Activated CD4-positive, alpha-beta memory T cell treated with anti-CD3 and anti-CD28 coated beads for 36 hours (primary cell): ENCODE measurements at regions not wholly inside any gene's neighbourhood (a gene's known extent, or its start where the extent isn't known, plus 50 kb on each side); places are given as distances from the start of the nearest gene placed in this dataset.
"Not testable (repeated sequence)": the region's sequence is repeated elsewhere in the genome, so short reads cannot be mapped to it uniquely, and the experiment has no call there.

Experiments used
- CTCF ChIA-PET: fragments of 350-600 bp; sonication (Branson Sonifier 250); formaldehyde crosslinking; loops from one replicate; lab custom pipeline; 2021; ENCODE audit warnings: antibody characterized with exemption, inconsistent platforms; lab: Charles Lee
- POLR2A ChIA-PET: fragments of 350-600 bp; sonication (Branson Sonifier 250); formaldehyde crosslinking; loops from one replicate; lab custom pipeline; 2021; ENCODE audit warnings: antibody characterized with exemption; lab: Charles Lee
- DNase-seq: peaks from one replicate; pipeline ENCODE4 v3.0.0-alpha.2; 2020
- H3K27ac Mint-ChIP-seq: one replicate; pipeline ENCODE4 v1.8.0; 2021; ENCODE audit warnings: mixed read lengths
- H3K27me3 Mint-ChIP-seq: one replicate; pipeline ENCODE4 v1.8.0; 2021; ENCODE audit warnings: mixed read lengths
- H3K36me3 Mint-ChIP-seq: one replicate; pipeline ENCODE4 v1.8.0; 2021; ENCODE audit warnings: mixed read lengths
- H3K4me1 Mint-ChIP-seq: one replicate; pipeline ENCODE4 v1.8.0; 2021; ENCODE audit warnings: low read depth, mixed read lengths
- H3K4me3 Mint-ChIP-seq: one replicate; pipeline ENCODE4 v1.8.0; 2021; ENCODE audit warnings: mild to moderate bottlenecking, mixed read lengths
- H3K9me3 Mint-ChIP-seq: one replicate; pipeline ENCODE4 v1.8.0; 2021; ENCODE audit warnings: mixed read lengths
- intact Hi-C: fragments of 100-400 bp; cut with micrococcal nuclease; formaldehyde crosslinking; loops from one replicate; pipeline ENCODE4 v1.15.1; 2023

- H3K36me3 Mint-ChIP-seq, intact Hi-C loops, H3K27me3 Mint-ChIP-seq, POLR2A ChIA-PET, H3K4me1 Mint-ChIP-seq, H3K4me3 Mint-ChIP-seq, H3K27ac Mint-ChIP-seq, CTCF ChIA-PET, DNase-seq: not testable (repeated sequence)
- H3K9me3 Mint-ChIP-seq, result peaks cover 13% of the 10 kb centered on the region
Observed at GRCh38 chr3:79951426-79951825, 183.6 kb upstream of the ROBO1 start.

GRCh38 chr3:79947957-79948356 is 180.2 kb upstream of the ROBO1 start:
- no peaks in the 10 kb centered on the region for H3K4me1 Mint-ChIP-seq
- H3K9me3 Mint-ChIP-seq, result peaks cover 10% of the 10 kb centered on the region
- no peaks in the 10 kb centered on the region for H3K36me3 Mint-ChIP-seq
- H3K27me3 Mint-ChIP-seq, result no peaks in the 10 kb centered on the region
- ChIA-PET CTCF (no interaction called here), POLR2A (no interaction called here)
- no peak overlapping the region for H3K27ac Mint-ChIP-seq
- DNase-seq, result no peak
- H3K4me3 Mint-ChIP-seq, result no peak overlapping the region
- intact Hi-C loops, result no loop called here

- H3K27me3 Mint-ChIP-seq, result no peaks in the 10 kb centered on the region
- POLR2A ChIA-PET, result no interaction called here
Observed at GRCh38 chr3:79947469-79947868, 179.7 kb upstream of the ROBO1 start.

GRCh38 chr3:79937567-79937966 is 169.8 kb upstream of the ROBO1 start:
- Mint-ChIP-seq H3K27me3 (no peaks in the 10 kb centered on the region), H3K36me3 (no peaks in the 10 kb centered on the region), H3K27ac (no peak overlapping the region), H3K9me3 (peaks cover 5% of the 10 kb centered on the region), H3K4me3 (no peak overlapping the region), H3K4me1 (no peaks in the 10 kb centered on the region)
- ChIA-PET CTCF (no interaction called here), POLR2A (no interaction called here)
- intact Hi-C loops, result no loop called here
- DNase-seq, result no peak

More at GRCh38 chr3:79947469-79947868, 179.7 kb upstream of the ROBO1 start:
- intact Hi-C loops, result no loop called here
- no peak overlapping the region for H3K4me3 Mint-ChIP-seq
- no peak overlapping the region for H3K27ac Mint-ChIP-seq
- H3K4me1 Mint-ChIP-seq, result no peaks in the 10 kb centered on the region
- DNase-seq, result no peak
- H3K36me3 Mint-ChIP-seq, result no peaks in the 10 kb centered on the region
- peaks cover 10% of the 10 kb centered on the region for H3K9me3 Mint-ChIP-seq
- CTCF ChIA-PET, result no interaction called here

GRCh38 chr3:79930196-79930595 is 162.4 kb upstream of the ROBO1 start:
- Mint-ChIP-seq H3K27me3 (no peaks in the 10 kb centered on the region), H3K36me3 (no peaks in the 10 kb centered on the region), H3K27ac (no peak overlapping the region), H3K9me3 (peaks cover 7% of the 10 kb centered on the region), H3K4me3 (no peak overlapping the region), H3K4me1 (no peaks in the 10 kb centered on the region)
- intact Hi-C loops, result no loop called here
- DNase-seq, result no peak
- ChIA-PET CTCF (no interaction called here), POLR2A (no interaction called here)

- intact Hi-C loops, result no loop called here
- CTCF ChIA-PET, result no interaction called here
- H3K4me1 Mint-ChIP-seq, result no peaks in the 10 kb centered on the region
- H3K9me3 Mint-ChIP-seq, result peaks cover 5% of the 10 kb centered on the region
- H3K27me3 Mint-ChIP-seq, result no peaks in the 10 kb centered on the region
- H3K4me3 Mint-ChIP-seq, result no peak overlapping the region
- no peak for DNase-seq
- H3K27ac Mint-ChIP-seq, result no peak overlapping the region
- no peaks in the 10 kb centered on the region for H3K36me3 Mint-ChIP-seq
- POLR2A ChIA-PET, result no interaction called here
Observed at GRCh38 chr3:79928687-79929408, 161.1 kb upstream of the ROBO1 start.

- H3K4me1 Mint-ChIP-seq, result no peaks in the 10 kb centered on the region
- H3K27me3 Mint-ChIP-seq, result no peaks in the 10 kb centered on the region
- H3K27ac Mint-ChIP-seq, result no peak overlapping the region
- intact Hi-C loops, result no loop called here
- DNase-seq, result no peak
- no peak overlapping the region for H3K4me3 Mint-ChIP-seq
- no peaks in the 10 kb centered on the region for H3K36me3 Mint-ChIP-seq
- peaks cover 9% of the 10 kb centered on the region for H3K9me3 Mint-ChIP-seq
- POLR2A ChIA-PET, result no interaction called here
- CTCF ChIA-PET, result no interaction called here
Observed at GRCh38 chr3:79926522-79926921, 158.7 kb upstream of the ROBO1 start.

- no peak for DNase-seq
- Mint-ChIP-seq H3K27ac (no peak overlapping the region), H3K9me3 (peaks cover 8% of the 10 kb centered on the region), H3K27me3 (no peaks in the 10 kb centered on the region), H3K4me1 (no peaks in the 10 kb centered on the region), H3K36me3 (no peaks in the 10 kb centered on the region), H3K4me3 (no peak overlapping the region)
- POLR2A ChIA-PET, result no interaction called here
- intact Hi-C loops, result no loop called here
- CTCF ChIA-PET, result no interaction called here
Observed at GRCh38 chr3:79922633-79923032, 154.8 kb upstream of the ROBO1 start.

- DNase-seq, result no peak
- CTCF ChIA-PET, result no interaction called here
- H3K4me1 Mint-ChIP-seq, result no peaks in the 10 kb centered on the region
- no peaks in the 10 kb centered on the region for H3K27me3 Mint-ChIP-seq
- no peak overlapping the region for H3K4me3 Mint-ChIP-seq
- no peaks in the 10 kb centered on the region for H3K36me3 Mint-ChIP-seq
- intact Hi-C loops, result no loop called here
- no peak overlapping the region for H3K27ac Mint-ChIP-seq
- peaks cover 12% of the 10 kb centered on the region for H3K9me3 Mint-ChIP-seq
- POLR2A ChIA-PET, result no interaction called here
Observed at GRCh38 chr3:79917561-79917960, 149.8 kb upstream of the ROBO1 start.

- CTCF ChIA-PET, result no interaction called here
- Mint-ChIP-seq H3K4me1 (no peaks in the 10 kb centered on the region), H3K36me3 (no peaks in the 10 kb centered on the region), H3K9me3 (peaks cover 5% of the 10 kb centered on the region), H3K27ac (no peak overlapping the region), H3K27me3 (no peaks in the 10 kb centered on the region), H3K4me3 (no peak overlapping the region)
- DNase-seq, result no peak
- POLR2A ChIA-PET, result no interaction called here
- intact Hi-C loops, result no loop called here
Observed at GRCh38 chr3:79910337-79910736, 142.5 kb upstream of the ROBO1 start.

- ChIA-PET POLR2A (no interaction called here), CTCF (no interaction called here)
- H3K27me3 Mint-ChIP-seq, result no peaks in the 10 kb centered on the region
- intact Hi-C loops, result no loop called here
- H3K27ac Mint-ChIP-seq, result no peak overlapping the region
- H3K4me3 Mint-ChIP-seq, result no peak overlapping the region
- no peak for DNase-seq
- H3K4me1 Mint-ChIP-seq, result no peaks in the 10 kb centered on the region
- no peaks in the 10 kb centered on the region for H3K36me3 Mint-ChIP-seq
- peaks cover 10% of the 10 kb centered on the region for H3K9me3 Mint-ChIP-seq
Observed at GRCh38 chr3:79906106-79906505, 138.3 kb upstream of the ROBO1 start.

- H3K4me3 Mint-ChIP-seq, result no peak overlapping the region
- intact Hi-C loops, result no loop called here
- no peak overlapping the region for H3K27ac Mint-ChIP-seq
- ChIA-PET CTCF (no interaction called here), POLR2A (no interaction called here)
- no peaks in the 10 kb centered on the region for H3K36me3 Mint-ChIP-seq
- peaks cover 20% of the 10 kb centered on the region for H3K9me3 Mint-ChIP-seq
- no peaks in the 10 kb centered on the region for H3K27me3 Mint-ChIP-seq
- H3K4me1 Mint-ChIP-seq, result no peaks in the 10 kb centered on the region
- no peak for DNase-seq
Observed at GRCh38 chr3:79902151-79902550, 134.4 kb upstream of the ROBO1 start.

GRCh38 chr3:79898907-79899306 is 131.1 kb upstream of the ROBO1 start:
- no peaks in the 10 kb centered on the region for H3K4me1 Mint-ChIP-seq
- DNase-seq, result no peak
- CTCF ChIA-PET, result no interaction called here
- no peaks in the 10 kb centered on the region for H3K27me3 Mint-ChIP-seq
- peaks cover 17% of the 10 kb centered on the region for H3K9me3 Mint-ChIP-seq
- no peaks in the 10 kb centered on the region for H3K36me3 Mint-ChIP-seq
- intact Hi-C loops, result no loop called here
- no peak overlapping the region for H3K4me3 Mint-ChIP-seq
- POLR2A ChIA-PET, result no interaction called here
- no peak overlapping the region for H3K27ac Mint-ChIP-seq
